ENCODE measurements at regions not wholly inside any gene's neighbourhood (a gene's known extent, or its start where the extent isn't known, plus 50 kb on each side); places are given as distances from the start of the nearest gene placed in this dataset.

- TF ChIP-seq POLR2A (IDR thresholded peaks at IDR 0.05; ENCODE audit: low read depth, low read length) (no peak), POLR2AphosphoS5 (IDR thresholded peaks at IDR 0.05; ENCODE audit: low read depth, low read length) (no peak)
Observed at GRCh38 chr13:91219201-91219600, 128.3 kb upstream of the MIR17HG start.

All from GM12892 (cell line).